ENCODE measurements at regions not wholly inside any gene's neighbourhood (a gene's known extent, or its start where the extent isn't known, plus 50 kb on each side); places are given as distances from the start of the nearest gene placed in this dataset.

GRCh38 chr6:90668141-90668540 is 81.3 kb upstream of the MAP3K7 start:
- H3K27ac ChIP-seq (ENCODE audit: low read length): no peak overlapping the region
- peaks cover 5 to 8% of the 10 kb centered on the region in 2 donors for H3K9me3 ChIP-seq (ENCODE audit: control insufficient read depth in 1 of 2, low read length in 2 of 2)
- no peaks in the 10 kb centered on the region for H3K36me3 ChIP-seq (ENCODE audit: control insufficient read depth in 1 of 2, insufficient read depth in 2 of 2, low read length in 2 of 2)
- no peaks in the 10 kb centered on the region for H3K4me1 ChIP-seq (ENCODE audit: control insufficient read depth in 1 of 2, insufficient read depth in 2 of 2, low read length in 2 of 2)
- H3K4me3 ChIP-seq (ENCODE audit: low read depth in 1 of 2, low read length in 2 of 2): no peak overlapping the region
- no peaks in the 10 kb centered on the region for H3K27me3 ChIP-seq (ENCODE audit: low read depth, low read length)

- H3K27me3 ChIP-seq (ENCODE audit: low read depth, low read length): no peaks in the 10 kb centered on the region
- peaks cover 5 to 11% of the 10 kb centered on the region in 2 donors for H3K9me3 ChIP-seq (ENCODE audit: control insufficient read depth in 1 of 2, low read length in 2 of 2)
- no peaks in the 10 kb centered on the region for H3K36me3 ChIP-seq (ENCODE audit: control insufficient read depth in 1 of 2, insufficient read depth in 2 of 2, low read length in 2 of 2)
Observed at GRCh38 chr6:90663873-90664272, 77.0 kb upstream of the MAP3K7 start.

GRCh38 chr6:90663106-90663505 is 76.2 kb upstream of the MAP3K7 start:
- H3K4me1 ChIP-seq (ENCODE audit: control insufficient read depth in 1 of 2, insufficient read depth in 2 of 2, low read length in 2 of 2): no peaks in the 10 kb centered on the region
- no peaks in the 10 kb centered on the region for H3K27me3 ChIP-seq (ENCODE audit: low read depth, low read length)
- H3K4me3 ChIP-seq (ENCODE audit: low read depth in 1 of 2, low read length in 2 of 2): no peak overlapping the region
- H3K9me3 ChIP-seq (ENCODE audit: control insufficient read depth in 1 of 2, low read length in 2 of 2): peaks cover 5 to 11% of the 10 kb centered on the region in 2 donors
- no peak overlapping the region for H3K27ac ChIP-seq (ENCODE audit: low read length)
- H3K36me3 ChIP-seq (ENCODE audit: control insufficient read depth in 1 of 2, insufficient read depth in 2 of 2, low read length in 2 of 2): no peaks in the 10 kb centered on the region

More at GRCh38 chr6:90663873-90664272, 77.0 kb upstream of the MAP3K7 start:
- Histone ChIP-seq H3K4me3 (ENCODE audit: low read depth in 1 of 2, low read length in 2 of 2) (no peak overlapping the region), H3K27ac (ENCODE audit: low read length) (no peak overlapping the region), H3K4me1 (ENCODE audit: control insufficient read depth in 1 of 2, insufficient read depth in 2 of 2, low read length in 2 of 2) (no peaks in the 10 kb centered on the region)

GRCh38 chr6:90660931-90661330 is 74.1 kb upstream of the MAP3K7 start:
- H3K4me1 ChIP-seq (ENCODE audit: control insufficient read depth in 1 of 2, insufficient read depth in 2 of 2, low read length in 2 of 2): no peaks in the 10 kb centered on the region
- no peak overlapping the region for H3K27ac ChIP-seq (ENCODE audit: low read length)
- peaks cover 5 to 11% of the 10 kb centered on the region in 2 donors for H3K9me3 ChIP-seq (ENCODE audit: control insufficient read depth in 1 of 2, low read length in 2 of 2)
- no peaks in the 10 kb centered on the region for H3K27me3 ChIP-seq (ENCODE audit: low read depth, low read length)
- no peak overlapping the region for H3K4me3 ChIP-seq (ENCODE audit: low read depth in 1 of 2, low read length in 2 of 2)
- no peaks in the 10 kb centered on the region for H3K36me3 ChIP-seq (ENCODE audit: control insufficient read depth in 1 of 2, insufficient read depth in 2 of 2, low read length in 2 of 2)

- peaks cover 3 to 7% of the 10 kb centered on the region in 2 donors for H3K9me3 ChIP-seq (ENCODE audit: control insufficient read depth in 1 of 2, low read length in 2 of 2)
- no peaks in the 10 kb centered on the region for H3K27me3 ChIP-seq (ENCODE audit: low read depth, low read length)
- no peaks in the 10 kb centered on the region for H3K36me3 ChIP-seq (ENCODE audit: control insufficient read depth in 1 of 2, insufficient read depth in 2 of 2, low read length in 2 of 2)
- no peaks in the 10 kb centered on the region for H3K4me1 ChIP-seq (ENCODE audit: control insufficient read depth in 1 of 2, insufficient read depth in 2 of 2, low read length in 2 of 2)
- H3K4me3 ChIP-seq (ENCODE audit: low read depth in 1 of 2, low read length in 2 of 2): no peak overlapping the region
- no peak overlapping the region for H3K27ac ChIP-seq (ENCODE audit: low read length)
Observed at GRCh38 chr6:90658497-90658896, 71.6 kb upstream of the MAP3K7 start.

- H3K36me3 ChIP-seq (ENCODE audit: control insufficient read depth in 1 of 2, insufficient read depth in 2 of 2, low read length in 2 of 2): no peaks in the 10 kb centered on the region
- H3K9me3 ChIP-seq (ENCODE audit: control insufficient read depth in 1 of 2, low read length in 2 of 2): no peaks in the 10 kb centered on the region
- H3K27ac ChIP-seq (ENCODE audit: low read length): no peak overlapping the region
- no peaks in the 10 kb centered on the region for H3K27me3 ChIP-seq (ENCODE audit: low read depth, low read length)
- H3K4me1 ChIP-seq (ENCODE audit: control insufficient read depth in 1 of 2, insufficient read depth in 2 of 2, low read length in 2 of 2): no peaks in the 10 kb centered on the region
- no peak overlapping the region for H3K4me3 ChIP-seq (ENCODE audit: low read depth in 1 of 2, low read length in 2 of 2)
Observed at GRCh38 chr6:90656325-90656724, 69.5 kb upstream of the MAP3K7 start.

- Histone ChIP-seq H3K27me3 (ENCODE audit: low read depth, low read length) (no peaks in the 10 kb centered on the region), H3K27ac (ENCODE audit: low read length) (no peak overlapping the region), H3K4me1 (ENCODE audit: control insufficient read depth in 1 of 2, insufficient read depth in 2 of 2, low read length in 2 of 2) (no peaks in the 10 kb centered on the region), H3K36me3 (ENCODE audit: control insufficient read depth in 1 of 2, insufficient read depth in 2 of 2, low read length in 2 of 2) (no peaks in the 10 kb centered on the region), H3K4me3 (ENCODE audit: low read depth in 1 of 2, low read length in 2 of 2) (no peak overlapping the region), H3K9me3 (ENCODE audit: control insufficient read depth in 1 of 2, low read length in 2 of 2) (no peaks in the 10 kb centered on the region)
Observed at GRCh38 chr6:90654806-90655205, 67.9 kb upstream of the MAP3K7 start.

- H3K4me3 ChIP-seq (ENCODE audit: low read depth in 1 of 2, low read length in 2 of 2): no peak overlapping the region
- H3K9me3 ChIP-seq (ENCODE audit: control insufficient read depth in 1 of 2, low read length in 2 of 2): no peaks in the 10 kb centered on the region
- H3K27me3 ChIP-seq (ENCODE audit: low read depth, low read length): no peaks in the 10 kb centered on the region
- no peak overlapping the region for H3K27ac ChIP-seq (ENCODE audit: low read length)
- H3K36me3 ChIP-seq (ENCODE audit: control insufficient read depth in 1 of 2, insufficient read depth in 2 of 2, low read length in 2 of 2): no peaks in the 10 kb centered on the region
- H3K4me1 ChIP-seq (ENCODE audit: control insufficient read depth in 1 of 2, insufficient read depth in 2 of 2, low read length in 2 of 2): no peaks in the 10 kb centered on the region
Observed at GRCh38 chr6:90654166-90654565, 67.3 kb upstream of the MAP3K7 start.

GRCh38 chr6:90653750-90654149 is 66.9 kb upstream of the MAP3K7 start:
- Histone ChIP-seq H3K27me3 (ENCODE audit: low read depth, low read length) (no peaks in the 10 kb centered on the region), H3K27ac (ENCODE audit: low read length) (no peak overlapping the region), H3K9me3 (ENCODE audit: control insufficient read depth in 1 of 2, low read length in 2 of 2) (no peaks in the 10 kb centered on the region), H3K36me3 (ENCODE audit: control insufficient read depth in 1 of 2, insufficient read depth in 2 of 2, low read length in 2 of 2) (no peaks in the 10 kb centered on the region), H3K4me3 (ENCODE audit: low read depth in 1 of 2, low read length in 2 of 2) (no peak overlapping the region), H3K4me1 (ENCODE audit: control insufficient read depth in 1 of 2, insufficient read depth in 2 of 2, low read length in 2 of 2) (no peaks in the 10 kb centered on the region)

- H3K27me3 ChIP-seq (ENCODE audit: low read depth, low read length): no peaks in the 10 kb centered on the region
- no peaks in the 10 kb centered on the region for H3K36me3 ChIP-seq (ENCODE audit: control insufficient read depth in 1 of 2, insufficient read depth in 2 of 2, low read length in 2 of 2)
- no peaks in the 10 kb centered on the region for H3K9me3 ChIP-seq (ENCODE audit: control insufficient read depth in 1 of 2, low read length in 2 of 2)
- no peak overlapping the region for H3K27ac ChIP-seq (ENCODE audit: low read length)
- H3K4me1 ChIP-seq (ENCODE audit: control insufficient read depth in 1 of 2, insufficient read depth in 2 of 2, low read length in 2 of 2): no peaks in the 10 kb centered on the region
- no peak overlapping the region for H3K4me3 ChIP-seq (ENCODE audit: low read depth in 1 of 2, low read length in 2 of 2)
Observed at GRCh38 chr6:90650041-90650940, 63.4 kb upstream of the MAP3K7 start.

GRCh38 chr6:90648873-90649272 is 62.0 kb upstream of the MAP3K7 start:
- no peaks in the 10 kb centered on the region for H3K9me3 ChIP-seq (ENCODE audit: control insufficient read depth in 1 of 2, low read length in 2 of 2)
- no peak overlapping the region for H3K4me3 ChIP-seq (ENCODE audit: low read depth in 1 of 2, low read length in 2 of 2)
- H3K27me3 ChIP-seq (ENCODE audit: low read depth, low read length): no peaks in the 10 kb centered on the region
- no peaks in the 10 kb centered on the region for H3K36me3 ChIP-seq (ENCODE audit: control insufficient read depth in 1 of 2, insufficient read depth in 2 of 2, low read length in 2 of 2)
- no peaks in the 10 kb centered on the region for H3K4me1 ChIP-seq (ENCODE audit: control insufficient read depth in 1 of 2, insufficient read depth in 2 of 2, low read length in 2 of 2)
- H3K27ac ChIP-seq (ENCODE audit: low read length): no peak overlapping the region

- Histone ChIP-seq H3K4me3 (ENCODE audit: low read depth in 1 of 2, low read length in 2 of 2) (no peak overlapping the region), H3K27me3 (ENCODE audit: low read depth, low read length) (no peaks in the 10 kb centered on the region), H3K27ac (ENCODE audit: low read length) (no peak overlapping the region), H3K9me3 (ENCODE audit: control insufficient read depth in 1 of 2, low read length in 2 of 2) (no peaks in the 10 kb centered on the region), H3K4me1 (ENCODE audit: control insufficient read depth in 1 of 2, insufficient read depth in 2 of 2, low read length in 2 of 2) (no peaks in the 10 kb centered on the region), H3K36me3 (ENCODE audit: control insufficient read depth in 1 of 2, insufficient read depth in 2 of 2, low read length in 2 of 2) (no peaks in the 10 kb centered on the region)
Observed at GRCh38 chr6:90646940-90647339, 60.1 kb upstream of the MAP3K7 start.

Data from muscle layer of duodenum (tissue), 2 donors.